GM21526 (cell line): ENCODE measurements at regions not wholly inside any gene's neighbourhood (a gene's known extent, or its start where the extent isn't known, plus 50 kb on each side); places are given as distances from the start of the nearest gene placed in this dataset.
"Not testable (repeated sequence)": the region's sequence is repeated elsewhere in the genome, so short reads cannot be mapped to it uniquely, and the experiment has no call there.

Experiments
- ATAC-seq: cut with Tn5 transposase; IDR thresholded peaks from one replicate; pipeline ENCODE4 v1.9.1; 2021; ENCODE audit warnings: moderate library complexity; ENCODE audit not compliant: unreplicated experiment, low FRiP score

DNA sequence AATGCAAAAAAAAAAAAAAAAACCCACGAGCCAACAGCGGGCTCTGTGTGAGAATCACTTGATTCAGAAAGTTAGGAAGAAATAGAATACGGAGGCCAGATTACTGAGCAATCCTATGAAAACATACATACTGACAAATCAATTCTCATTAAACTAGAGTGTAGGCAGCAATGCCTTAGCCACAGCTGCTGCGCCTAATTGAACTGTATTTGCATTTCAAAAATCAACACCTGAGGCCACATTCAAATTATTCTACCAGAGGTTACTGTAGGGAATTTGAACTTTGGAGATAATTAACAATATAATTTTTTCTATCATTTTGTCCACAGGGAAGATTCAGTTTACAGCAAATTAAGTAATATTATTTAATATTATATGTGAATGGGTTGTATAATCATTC is 138.4 kb upstream of the PLD5 start:
- no peak for ATAC-seq

DNA sequence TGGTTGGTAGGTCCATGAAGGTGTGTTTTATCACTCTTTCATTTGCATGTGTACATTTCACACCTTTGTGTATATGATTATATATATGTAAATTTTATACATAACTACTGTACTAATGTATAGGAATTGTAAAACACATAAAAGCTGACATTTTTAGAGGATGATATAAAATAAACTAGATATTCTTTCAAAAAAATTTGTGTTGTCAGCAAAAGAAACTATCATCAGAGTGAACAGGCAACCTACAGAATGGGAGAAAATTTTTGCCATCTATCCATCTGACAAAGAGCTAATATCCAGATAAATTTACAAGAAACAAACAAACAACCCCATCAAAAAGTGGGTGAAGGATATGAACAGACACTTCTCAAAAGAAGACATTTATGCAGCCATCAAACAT is 129.3 kb upstream of the PLD5 start:
- ATAC-seq, result not testable (repeated sequence)

DNA sequence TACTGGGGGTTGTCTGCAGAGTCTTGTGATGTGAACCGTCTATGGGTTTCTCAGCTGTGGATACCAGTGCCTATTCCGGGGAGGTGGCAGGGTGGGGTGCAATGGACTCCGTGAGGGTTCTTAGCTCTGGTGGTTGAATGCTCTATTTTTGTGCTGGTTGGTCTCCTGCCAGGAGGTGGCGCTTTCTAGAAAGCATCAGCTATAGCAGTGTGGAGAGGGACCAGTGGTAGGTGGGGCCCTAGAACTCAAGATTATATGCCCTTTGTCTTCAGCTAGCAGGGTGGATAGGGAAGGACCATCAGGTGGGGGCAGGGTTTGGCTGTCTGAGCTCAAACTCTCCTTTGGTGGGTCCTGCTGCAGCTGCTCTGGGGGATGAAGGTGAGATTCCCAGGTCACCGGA is 127.3 kb upstream of the PLD5 start:
- ATAC-seq, result no peak

DNA sequence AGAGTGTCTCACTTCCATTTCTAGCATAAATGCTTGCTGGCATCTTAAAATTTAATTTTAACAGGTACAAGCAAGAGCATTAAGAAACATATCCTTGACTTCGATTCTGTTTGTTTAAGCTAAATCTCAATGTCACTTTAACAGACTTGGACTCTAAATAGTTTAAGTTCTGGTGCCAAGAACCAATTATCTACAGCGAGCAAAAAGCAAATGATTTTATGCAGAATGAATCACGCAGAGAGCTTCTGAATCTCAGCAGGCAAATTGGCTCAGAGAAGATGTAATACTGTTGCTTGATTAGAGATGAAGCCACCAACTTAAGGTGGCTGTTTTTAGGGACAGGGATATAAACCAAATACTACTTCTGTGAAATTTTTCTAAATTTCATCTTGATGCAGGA is 117.0 kb upstream of the PLD5 start:
- no peak for ATAC-seq

DNA sequence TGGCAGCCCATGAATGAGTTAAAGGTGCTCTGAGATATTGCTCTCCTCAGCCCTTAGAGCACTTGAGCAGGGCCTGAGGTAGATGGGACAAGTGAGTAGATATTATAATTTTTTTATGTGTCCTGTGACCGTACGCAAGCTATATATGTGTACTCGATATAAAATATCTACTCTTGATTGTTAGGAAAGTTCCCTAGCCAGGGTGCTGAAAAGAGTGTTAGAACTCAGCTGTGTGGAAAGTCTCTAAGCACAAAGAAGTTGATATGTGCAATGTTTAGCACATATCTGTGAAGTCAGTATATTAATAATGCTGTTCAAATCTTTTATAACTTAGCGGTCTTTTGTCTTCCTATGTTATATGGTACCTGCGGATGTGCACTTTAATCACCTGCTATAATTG is 114.6 kb upstream of the PLD5 start:
- no peak for ATAC-seq

GRCh38 chr1:242634732-242635131 is 110.2 kb upstream of the PLD5 start:
- ATAC-seq, result no peak

DNA sequence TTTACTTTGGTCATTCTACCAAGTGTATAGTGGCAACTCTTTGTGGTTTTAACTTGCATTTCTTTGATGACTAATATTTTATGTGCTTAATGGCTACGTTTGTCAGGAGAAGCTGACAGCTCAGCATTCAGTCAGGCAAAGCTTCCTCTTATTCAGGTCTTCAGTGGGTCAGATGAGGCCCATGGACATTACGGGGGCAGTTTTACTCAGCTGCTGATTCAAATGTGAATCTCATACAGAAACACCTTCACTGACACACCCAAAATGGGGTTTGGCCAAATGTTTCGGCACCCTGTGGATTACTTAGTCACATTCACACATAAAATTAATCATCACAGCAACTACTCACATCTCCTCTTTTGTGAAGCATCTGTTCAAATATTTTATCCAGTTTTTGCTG is 104.9 kb upstream of the PLD5 start:
- ATAC-seq, result no peak

GRCh38 chr1:242623756-242624155 is 99.3 kb upstream of the PLD5 start:
- no peak for ATAC-seq

DNA sequence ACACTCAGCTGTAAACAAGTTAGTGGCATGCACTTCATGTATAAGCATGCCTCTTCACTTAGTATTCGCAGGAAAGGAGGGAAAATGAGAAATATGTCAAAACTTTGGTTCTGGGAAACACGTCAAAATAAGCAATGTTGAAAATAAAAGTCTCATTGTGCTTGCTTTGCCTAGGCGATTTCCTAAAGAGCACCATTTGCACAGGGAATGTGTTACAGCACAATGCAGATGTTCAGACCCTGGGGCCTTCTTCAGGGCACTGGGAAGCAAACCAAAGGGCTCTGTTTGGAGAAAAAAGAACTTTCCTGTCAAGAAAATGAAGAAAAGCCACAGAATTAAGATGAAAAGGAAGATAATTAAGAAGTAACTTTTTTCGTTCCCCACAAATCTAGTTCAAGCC is 98.6 kb upstream of the PLD5 start:
- ATAC-seq, result no peak

DNA sequence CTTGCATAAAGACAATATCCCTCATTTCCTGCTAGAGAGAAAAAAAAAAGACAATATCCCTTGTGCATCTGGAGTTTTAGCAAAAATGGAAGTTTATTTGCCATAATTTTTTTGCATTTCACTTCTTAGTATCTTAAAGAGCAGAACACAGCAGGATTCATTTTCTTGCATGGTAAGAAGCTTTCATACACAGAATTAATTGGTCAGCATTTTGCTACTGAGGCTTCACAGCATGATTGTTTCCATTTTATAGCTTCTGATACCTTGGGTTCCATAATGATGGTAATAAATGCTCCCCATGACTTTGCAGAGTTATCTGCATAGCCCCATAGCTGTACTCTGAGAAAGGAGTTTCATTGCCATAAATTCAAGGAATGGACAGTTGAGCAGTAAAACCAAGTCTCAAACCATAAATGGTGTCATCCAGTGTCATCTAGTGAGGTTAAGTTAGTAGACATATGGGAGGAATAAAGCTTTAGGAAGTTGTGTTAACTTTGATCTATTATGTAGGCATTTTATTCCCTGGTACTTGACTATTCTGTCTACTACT is 88.8 kb upstream of the PLD5 start:
- ATAC-seq, result no peak

DNA sequence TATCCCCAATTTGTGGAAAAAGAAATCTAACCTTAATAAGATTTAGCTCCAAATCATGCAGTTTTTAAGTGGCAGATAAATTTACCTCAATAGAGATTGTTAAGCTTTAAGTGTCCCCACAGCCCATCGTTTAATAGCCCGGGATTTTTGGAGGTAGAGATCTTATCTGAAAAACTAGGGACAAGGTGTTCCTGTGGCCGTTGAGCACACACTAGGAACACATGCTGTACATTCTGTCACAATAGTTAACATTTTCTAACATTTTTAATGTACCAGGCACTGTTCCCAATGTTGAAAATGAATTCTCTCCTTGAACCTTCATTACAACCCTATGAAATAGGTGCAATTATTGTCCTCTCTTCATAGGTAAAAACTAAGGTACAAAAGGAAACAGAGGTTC is 85.7 kb upstream of the PLD5 start:
- no peak for ATAC-seq

GRCh38 chr1:242605521-242605920 is 81.0 kb upstream of the PLD5 start:
- no peak for ATAC-seq

- ATAC-seq, result no peak
These were observed 77.5 kb upstream of the PLD5 start for GRCh38 chr1:242602001-242602400.

- ATAC-seq, result not testable (repeated sequence)
These were observed 69.3 kb upstream of the PLD5 start for GRCh38 chr1:242593756-242594155.

DNA sequence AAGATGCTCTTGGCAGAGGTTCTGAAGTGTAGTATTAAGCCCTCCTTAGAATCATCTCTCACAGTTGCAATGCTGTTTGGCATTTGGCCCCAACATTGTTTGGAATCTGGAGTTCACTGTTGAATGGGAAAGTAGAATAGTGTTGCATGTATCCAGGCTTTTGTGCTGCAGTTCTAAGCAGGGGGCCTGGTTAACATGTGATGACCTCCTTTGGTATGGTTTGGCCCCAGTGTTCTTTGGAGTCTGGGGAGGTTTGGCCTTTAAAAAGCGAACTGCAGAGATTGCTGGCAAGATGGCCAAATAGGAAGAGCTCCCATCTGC is 61.8 kb upstream of the PLD5 start:
- ATAC-seq, result no peak

- no peak for ATAC-seq
These were observed 61.3 kb upstream of the PLD5 start for GRCh38 chr1:242585616-242586359.

- ATAC-seq, result no peak
These were observed 58.2 kb upstream of the PLD5 start for GRCh38 chr1:242582669-242583068.

DNA sequence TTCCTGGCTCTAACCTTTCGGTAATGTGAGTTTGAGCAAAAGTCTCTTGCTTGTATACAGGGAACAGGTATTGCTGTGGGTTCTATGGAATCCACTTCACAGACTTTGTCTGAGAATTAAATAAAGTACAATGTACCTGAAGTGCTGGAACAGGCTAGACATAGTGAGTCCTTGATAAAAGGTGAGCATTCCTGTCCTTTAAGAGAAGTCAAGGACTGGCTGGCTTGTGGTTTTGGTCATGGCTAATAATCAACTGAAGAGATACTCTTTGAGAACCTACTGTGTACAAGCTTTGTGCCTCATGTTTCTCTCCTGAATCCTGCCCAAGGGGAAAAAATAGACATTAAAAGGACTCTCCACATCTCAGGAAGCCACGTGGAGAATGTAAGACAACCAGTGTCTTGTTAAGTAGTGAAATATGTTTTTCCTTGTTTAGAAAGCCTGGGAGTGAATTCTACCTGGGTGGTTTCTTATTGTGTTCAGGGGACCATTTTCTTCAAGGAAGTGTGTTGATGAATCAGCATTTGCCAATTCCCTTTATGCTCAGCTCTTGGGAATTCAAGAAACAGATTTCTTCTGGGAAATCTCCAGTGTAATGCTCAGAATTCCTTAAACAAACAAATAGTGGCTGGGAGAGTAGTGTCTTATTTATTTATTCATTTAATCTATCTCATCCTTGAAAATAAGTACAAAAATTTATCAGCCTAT is 55.2 kb upstream of the PLD5 start:
- ATAC-seq, result no peak
